ENCODE measurements at regions not wholly inside any gene's neighbourhood (a gene's known extent, or its start where the extent isn't known, plus 50 kb on each side); places are given as distances from the start of the nearest gene placed in this dataset.

GRCh38 chr3:87634426-87634825, 358.0 kb upstream of the POU1F1 start:
- CTCF ChIA-PET (ENCODE audit: low intra/inter-chr PET ratio), result no interaction called here
- ATAC-seq (no peak), FAIRE-seq (no peak), DNase-seq (ENCODE audit: extremely low read depth in 1 of 4, low spot score in 3 of 4) (no peak)
- BruUV-seq (replicated peaks), result no TSS peak
- intact Hi-C loops (cut with micrococcal nuclease), result no loop called here
- Histone ChIP-seq H3K4me3 (no peak overlapping the region), H3K9me3 (replicated peaks; ENCODE audit: control insufficient read depth, insufficient read depth, low read depth, low read length) (no peaks in the 10 kb centered on the region), H4K20me1 (replicated peaks; ENCODE audit: control insufficient read depth, insufficient read depth, low read length) (no peaks in the 10 kb centered on the region), H3K9me1 (ENCODE audit: control insufficient read depth, insufficient read depth, low read length) (no peaks in the 10 kb centered on the region), H3K9ac (ENCODE audit: insufficient read depth in 1 of 2, low read depth in 2 of 2, low read length in 2 of 2) (no peak overlapping the region), H3K79me2 (ENCODE audit: control insufficient read depth, insufficient read depth, low read length) (no peaks in the 10 kb centered on the region), H3K4me2 (ENCODE audit: insufficient read depth, low read length) (no peak overlapping the region), H3K27me3 (ENCODE audit: control insufficient read depth in 2 of 2, insufficient read depth in 2 of 2, low read length in 2 of 2) (no peaks in the 10 kb centered on the region), H2AFZ (ENCODE audit: low read depth, low read length) (no peak overlapping the region), H3K36me3 (ENCODE audit: control insufficient read depth, insufficient read depth, low read length) (no peaks in the 10 kb centered on the region), H3K4me1 (replicated peaks in 1 of 2; ENCODE audit: control insufficient read depth in 2 of 2, insufficient read depth in 2 of 2, low read length in 2 of 2) (no peaks in the 10 kb centered on the region), H3K27ac (ENCODE audit: extremely low read depth, low read depth, low read length) (no peak overlapping the region)
- in situ Hi-C loops (cut with MboI), result no loop called here
- TF ChIP-seq CHD2 (IDR thresholded peaks at IDR 0.05; ENCODE audit: low read depth, low read length), result no peak
- TF ChIP-seq ATF3 (IDR thresholded peaks at IDR 0.05), result 0 out of 2 replicates have a peak, but pooled peaks have one; percentile 13
- no peak for TF ChIP-seq ATF3 (CRISPR knock-in tag; conservative IDR thresholded peaks at IDR 0.05)
- TF ChIP-seq CEBPZ (IDR thresholded peaks at IDR 0.05; ENCODE audit: borderline replicate concordance, low read depth, low read length), result no peak
- POLR2A ChIA-PET, result no interaction called here
- 15% methylated on average over 1 of the region's 1 CpG for WGBS (ENCODE audit: insufficient coverage, low coverage, missing lambda C conversion rate)
